ENCODE measurements at regions not wholly inside any gene's neighbourhood (a gene's known extent, or its start where the extent isn't known, plus 50 kb on each side); places are given as distances from the start of the nearest gene placed in this dataset.

DNA sequence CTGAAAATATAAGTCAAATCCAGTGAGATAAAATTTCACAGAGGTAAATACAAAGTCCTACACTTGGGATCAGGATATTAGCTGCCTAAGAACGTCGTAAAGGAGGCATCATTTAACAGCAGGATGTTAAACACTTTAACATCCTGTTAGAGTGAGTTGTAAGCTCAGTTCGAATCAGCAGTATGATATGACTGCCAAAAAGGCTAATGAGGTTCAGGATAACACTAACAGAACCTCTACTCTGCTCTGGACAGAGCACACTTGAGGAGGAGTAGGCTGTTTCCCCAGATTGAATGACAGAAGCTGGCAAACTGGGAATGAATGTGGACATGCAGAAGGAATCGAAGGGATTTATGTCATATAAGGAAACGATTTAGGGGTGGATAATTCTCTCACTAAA is 227.1 kb upstream of the CD96 start:
- Histone ChIP-seq H3K27ac (no peak overlapping the region), H3K4me1 (no peaks in the 10 kb centered on the region), H3K9me3 (no peaks in the 10 kb centered on the region), H3K27me3 (no peaks in the 10 kb centered on the region), H3K36me3 (no peaks in the 10 kb centered on the region), H3K4me3 (no peak overlapping the region)
- DNase-seq (ENCODE audit: extremely low spot score in 2 of 2): no peak
- TF ChIP-seq POLR2A (IDR thresholded peaks at IDR 0.05): no peak
- TF ChIP-seq CTCF (IDR thresholded peaks at IDR 0.05): no peak
- TF ChIP-seq POLR2AphosphoS5 (IDR thresholded peaks at IDR 0.05; ENCODE audit: insufficient read depth in 1 of 2, low read depth in 1 of 2): no peak
- intact Hi-C loops (cut with DNase I): no loop called here

- H3K27me3 ChIP-seq: no peaks in the 10 kb centered on the region
Observed at GRCh38 chr3:111315930-111316587, 225.9 kb upstream of the CD96 start.

GRCh38 chr3:111318289-111318688 is 223.7 kb upstream of the CD96 start:
- TF ChIP-seq POLR2A (IDR thresholded peaks at IDR 0.05): no peak
- TF ChIP-seq POLR2AphosphoS5 (IDR thresholded peaks at IDR 0.05; ENCODE audit: insufficient read depth in 1 of 2, low read depth in 1 of 2): no peak
- no peak for TF ChIP-seq CTCF (IDR thresholded peaks at IDR 0.05)
- no peaks in the 10 kb centered on the region for H3K4me1 ChIP-seq
- H3K36me3 ChIP-seq: no peaks in the 10 kb centered on the region
- H3K4me3 ChIP-seq: no peak overlapping the region
- H3K9me3 ChIP-seq: no peaks in the 10 kb centered on the region
- H3K27ac ChIP-seq: no peak overlapping the region
- no peaks in the 10 kb centered on the region for H3K27me3 ChIP-seq
- intact Hi-C loops (cut with DNase I): no loop called here
- no peak for DNase-seq (ENCODE audit: extremely low spot score in 2 of 2)

More at GRCh38 chr3:111315930-111316587, 225.9 kb upstream of the CD96 start:
- Histone ChIP-seq H3K4me3 (no peak overlapping the region), H3K4me1 (no peaks in the 10 kb centered on the region), H3K27ac (no peak overlapping the region), H3K36me3 (no peaks in the 10 kb centered on the region), H3K9me3 (no peaks in the 10 kb centered on the region)
- DNase-seq (ENCODE audit: extremely low spot score in 2 of 2): no peak
- intact Hi-C loops (cut with DNase I): no loop called here
- TF ChIP-seq POLR2AphosphoS5 (IDR thresholded peaks at IDR 0.05; ENCODE audit: insufficient read depth in 1 of 2, low read depth in 1 of 2) (no peak), POLR2A (IDR thresholded peaks at IDR 0.05) (no peak), CTCF (IDR thresholded peaks at IDR 0.05) (no peak)

DNA sequence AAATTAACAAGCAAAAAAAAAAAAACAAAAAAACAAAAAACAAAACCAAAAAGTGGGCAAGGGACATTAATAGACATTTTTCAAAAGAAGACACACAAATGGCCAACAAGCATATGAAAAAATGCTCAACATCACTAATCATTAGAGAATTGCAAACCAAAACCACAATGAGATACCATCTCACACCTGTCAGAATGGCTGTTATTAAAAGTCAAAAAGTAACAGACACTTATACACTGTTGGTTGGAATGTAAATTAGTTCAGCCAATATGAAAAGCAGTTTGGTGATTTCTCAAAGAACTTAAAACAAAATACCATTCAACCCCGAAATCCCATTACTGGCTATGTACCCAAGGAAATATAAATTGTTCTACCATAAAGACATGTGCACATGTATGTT is 222.4 kb upstream of the CD96 start:
- no peaks in the 10 kb centered on the region for H3K27me3 ChIP-seq
- intact Hi-C loops (cut with DNase I): no loop called here
- no peak overlapping the region for H3K4me3 ChIP-seq
- H3K36me3 ChIP-seq: no peaks in the 10 kb centered on the region
- TF ChIP-seq CTCF (IDR thresholded peaks at IDR 0.05): no peak
- no peaks in the 10 kb centered on the region for H3K9me3 ChIP-seq
- H3K4me1 ChIP-seq: no peaks in the 10 kb centered on the region
- no peak for DNase-seq (ENCODE audit: extremely low spot score in 2 of 2)
- H3K27ac ChIP-seq: no peak overlapping the region

DNA sequence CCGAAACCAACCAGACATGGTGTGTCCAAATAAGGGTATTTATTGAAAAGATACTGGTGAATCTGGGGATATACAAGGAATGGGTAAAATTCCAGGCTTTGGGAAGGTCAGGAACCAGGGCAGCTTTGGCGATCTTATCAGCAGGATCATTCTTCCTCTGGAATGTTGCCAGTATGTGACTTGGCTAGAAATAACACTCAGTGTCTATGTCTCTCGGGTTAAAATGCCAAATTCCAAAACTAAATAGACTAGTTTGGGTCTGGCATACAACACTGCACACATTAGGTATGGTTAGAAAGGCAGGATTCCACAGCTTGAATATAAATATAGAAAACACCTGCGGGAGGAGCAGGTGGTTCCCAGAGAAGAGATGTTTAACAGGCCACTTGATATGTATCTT is 220.2 kb upstream of the CD96 start:
- intact Hi-C loops (cut with DNase I): no loop called here
- H3K36me3 ChIP-seq: no peaks in the 10 kb centered on the region

More for the DNA sequence above, 220.2 kb upstream of the CD96 start:
- no peaks in the 10 kb centered on the region for H3K27me3 ChIP-seq
- no peak overlapping the region for H3K27ac ChIP-seq
- no peak overlapping the region for H3K4me3 ChIP-seq
- H3K9me3 ChIP-seq: no peaks in the 10 kb centered on the region
- H3K4me1 ChIP-seq: no peaks in the 10 kb centered on the region
- no peak for DNase-seq (ENCODE audit: extremely low spot score in 2 of 2)
- TF ChIP-seq CTCF (IDR thresholded peaks at IDR 0.05) (no peak), POLR2A (IDR thresholded peaks at IDR 0.05) (no peak), POLR2AphosphoS5 (IDR thresholded peaks at IDR 0.05; ENCODE audit: insufficient read depth in 1 of 2, low read depth in 1 of 2) (no peak)

All from vagina (tissue), 2 donors.